Hepatic stellate cell (primary cell): ENCODE measurements at regions not wholly inside any gene's neighbourhood (a gene's known extent, or its start where the extent isn't known, plus 50 kb on each side); places are given as distances from the start of the nearest gene placed in this dataset.

Source experiments
- DNase-seq: peaks from one replicate; pipeline ENCODE4 v3.0.0; 2011; ENCODE audit warnings: low spot score

GRCh38 chr3:117519776-117520175 lies 810.2 kb downstream of the TUSC7 start:
- DNase-seq, result no peak

GRCh38 chr3:117520582-117520981 lies 811.0 kb downstream of the TUSC7 start:
- no peak for DNase-seq

- DNase-seq, result no peak
Observed at GRCh38 chr3:117523418-117523817, 813.8 kb downstream of the TUSC7 start.

DNA sequence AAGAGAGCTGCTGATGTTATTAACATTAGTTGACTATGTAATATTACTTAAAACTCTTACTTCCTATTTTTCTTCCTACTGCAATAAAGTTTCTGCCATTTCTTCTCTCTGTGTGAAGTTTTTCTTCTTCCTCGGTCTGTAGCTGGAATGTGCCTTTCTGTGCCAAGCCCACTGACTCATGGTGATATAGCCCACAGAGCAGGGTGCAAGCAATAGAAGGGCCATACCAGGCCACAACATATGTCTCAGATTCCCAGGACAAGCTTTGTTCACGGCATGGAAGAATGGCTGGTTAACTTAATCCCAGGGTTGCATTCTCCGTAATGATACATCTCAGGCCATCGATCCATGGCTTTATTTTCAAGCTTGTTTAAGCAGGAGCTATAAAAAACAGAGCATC lies 815.3 kb downstream of the TUSC7 start:
- DNase-seq, result no peak

DNA sequence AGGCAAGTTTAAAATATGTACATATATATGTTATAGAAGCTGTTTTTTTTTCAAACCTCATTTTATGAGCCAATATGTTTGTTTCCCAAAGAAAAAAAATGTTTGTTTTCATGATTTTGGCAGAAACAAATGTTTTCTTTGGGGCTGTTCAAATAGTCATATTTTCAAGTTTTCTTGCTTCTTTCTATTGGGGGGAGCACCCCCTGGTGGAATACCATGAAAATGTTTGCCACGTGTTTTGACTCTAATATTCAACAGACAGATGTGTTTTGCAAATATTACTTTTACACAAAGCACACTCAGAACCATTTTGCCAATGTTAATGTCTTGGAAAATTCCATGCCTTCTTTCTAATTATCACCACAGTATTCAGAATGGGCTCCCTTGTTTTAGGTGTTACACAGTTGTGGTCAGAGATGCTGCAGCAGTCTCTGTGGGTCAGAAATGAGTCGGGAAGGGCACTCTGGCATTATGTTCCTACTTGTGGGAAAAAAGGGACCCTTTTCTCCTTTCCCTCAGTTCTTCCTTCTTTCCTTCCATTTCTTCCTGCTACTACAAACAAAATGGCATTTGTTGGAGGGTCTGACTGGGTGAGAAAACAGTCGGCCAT lies 817.0 kb downstream of the TUSC7 start:
- DNase-seq, result peak; percentile 9

GRCh38 chr3:117527346-117527745 lies 817.8 kb downstream of the TUSC7 start:
- DNase-seq, result no peak

DNA sequence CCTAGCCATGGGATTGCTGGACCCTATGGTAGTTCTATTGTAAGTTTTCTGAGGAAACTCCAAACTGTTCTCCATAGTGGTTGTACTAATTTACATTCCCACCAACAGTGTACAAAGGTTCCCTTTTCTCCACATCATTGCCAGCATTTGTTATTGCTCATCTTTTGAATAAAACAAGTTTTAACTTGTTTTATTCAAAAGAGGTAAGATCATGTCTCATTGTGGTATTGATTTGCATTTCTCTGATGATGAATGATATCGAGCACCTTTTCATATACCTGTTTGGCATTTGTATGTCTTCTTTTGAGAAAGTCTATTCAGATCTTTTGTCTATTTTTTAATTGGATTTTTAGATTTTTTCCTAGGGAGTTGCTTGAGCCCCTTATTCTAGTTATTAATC lies 819.1 kb downstream of the TUSC7 start:
- no peak for DNase-seq

DNA sequence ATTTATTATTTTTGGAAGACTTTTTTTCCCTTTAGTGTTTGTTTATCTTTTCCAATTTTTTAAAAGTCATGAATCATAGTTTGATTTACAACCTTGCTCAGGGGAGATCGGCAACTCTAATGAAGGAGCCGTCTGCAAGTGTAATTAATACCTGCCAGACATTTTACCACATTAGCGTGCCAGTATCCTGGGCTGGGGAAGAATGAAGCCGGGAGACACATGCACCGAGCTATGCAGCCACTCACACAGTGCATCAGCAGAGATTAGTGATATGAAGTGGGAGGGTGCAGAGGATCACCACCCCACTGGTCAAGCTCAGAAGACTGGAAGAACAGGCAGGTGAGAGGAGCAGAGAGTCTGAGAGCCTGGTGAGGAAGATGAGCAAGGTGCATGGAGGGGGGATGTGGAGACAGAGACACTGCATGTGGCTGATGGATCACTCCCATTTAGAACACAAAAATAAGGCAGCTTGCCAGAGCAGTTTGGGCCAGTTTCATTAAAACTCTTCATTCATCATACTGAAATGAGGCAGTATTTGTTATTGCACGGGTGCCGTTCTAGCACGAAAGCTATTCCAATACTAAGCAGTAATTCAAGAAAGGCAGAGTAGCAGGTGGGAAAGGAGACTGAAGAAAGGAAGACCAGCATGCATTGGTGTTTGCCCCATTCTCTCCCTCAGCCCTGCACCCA lies 821.6 kb downstream of the TUSC7 start:
- DNase-seq, result no peak

DNA sequence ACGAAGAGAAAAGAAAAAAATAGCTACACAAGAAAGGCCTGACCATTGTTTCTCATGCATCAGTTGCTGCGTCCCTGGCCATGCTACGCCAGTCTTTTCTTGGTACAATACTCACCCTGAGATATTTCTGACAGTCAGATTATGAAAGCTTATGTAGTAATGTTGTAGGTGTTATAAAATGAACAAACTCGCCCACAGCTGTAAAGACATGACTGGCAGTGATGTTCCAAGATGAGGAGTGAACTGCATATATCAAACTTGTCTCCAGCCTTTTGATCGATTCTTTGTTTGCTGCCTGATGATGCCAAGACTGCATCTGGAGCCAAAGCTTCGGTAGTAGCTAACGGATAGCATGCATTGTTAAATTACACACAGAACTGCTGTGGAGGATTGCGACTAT lies 822.7 kb downstream of the TUSC7 start:
- no peak for DNase-seq

- no peak for DNase-seq
Observed at GRCh38 chr3:117534138-117534537, 824.6 kb downstream of the TUSC7 start.

GRCh38 chr3:117536006-117536405 lies 826.4 kb downstream of the TUSC7 start:
- DNase-seq, result no peak

- no peak for DNase-seq
Observed at GRCh38 chr3:117537949-117538348, 828.4 kb downstream of the TUSC7 start.

- DNase-seq, result no peak
Observed at GRCh38 chr3:117539729-117540128, 830.1 kb downstream of the TUSC7 start.

DNA sequence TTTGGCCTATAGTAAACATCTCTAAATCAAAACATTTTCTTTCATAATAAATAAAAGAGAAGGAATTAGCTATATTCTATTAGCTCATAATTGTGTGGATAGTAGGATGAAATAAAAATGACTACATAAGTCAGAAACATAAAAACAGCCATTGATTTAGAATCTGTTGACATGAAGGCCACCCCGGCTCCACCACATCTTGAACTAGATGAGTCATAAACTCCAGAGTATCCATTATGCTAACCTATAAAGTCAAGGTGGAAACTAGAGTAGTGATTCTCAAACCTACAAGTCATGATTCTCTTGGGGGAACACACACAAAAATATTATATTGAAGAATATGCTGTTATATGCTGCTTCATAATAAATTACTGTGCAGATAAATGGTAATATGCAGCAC lies 831.0 kb downstream of the TUSC7 start:
- DNase-seq, result no peak

- DNase-seq, result no peak
Observed at GRCh38 chr3:117541721-117542120, 832.1 kb downstream of the TUSC7 start.

GRCh38 chr3:117543521-117543920 lies 833.9 kb downstream of the TUSC7 start:
- DNase-seq, result no peak

DNA sequence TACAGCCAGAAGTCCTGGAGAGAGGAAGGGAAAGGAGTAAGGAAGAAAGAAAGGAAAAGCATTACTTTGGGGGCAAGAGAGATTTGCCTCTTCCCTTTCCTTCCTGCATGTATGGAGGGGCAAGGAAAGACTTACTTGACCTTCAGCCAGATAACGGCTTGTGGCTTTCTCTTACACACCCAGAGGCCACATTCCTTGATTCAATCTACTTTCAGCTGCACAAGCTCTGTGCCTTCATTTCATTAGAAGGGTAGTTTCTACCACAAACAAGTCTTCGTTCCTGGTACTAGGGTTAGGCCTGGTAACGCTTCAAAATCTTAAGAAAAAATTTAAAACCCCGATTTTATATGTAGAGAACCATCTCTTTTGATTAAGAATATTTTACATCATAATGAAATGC lies 835.9 kb downstream of the TUSC7 start:
- no peak for DNase-seq

DNA sequence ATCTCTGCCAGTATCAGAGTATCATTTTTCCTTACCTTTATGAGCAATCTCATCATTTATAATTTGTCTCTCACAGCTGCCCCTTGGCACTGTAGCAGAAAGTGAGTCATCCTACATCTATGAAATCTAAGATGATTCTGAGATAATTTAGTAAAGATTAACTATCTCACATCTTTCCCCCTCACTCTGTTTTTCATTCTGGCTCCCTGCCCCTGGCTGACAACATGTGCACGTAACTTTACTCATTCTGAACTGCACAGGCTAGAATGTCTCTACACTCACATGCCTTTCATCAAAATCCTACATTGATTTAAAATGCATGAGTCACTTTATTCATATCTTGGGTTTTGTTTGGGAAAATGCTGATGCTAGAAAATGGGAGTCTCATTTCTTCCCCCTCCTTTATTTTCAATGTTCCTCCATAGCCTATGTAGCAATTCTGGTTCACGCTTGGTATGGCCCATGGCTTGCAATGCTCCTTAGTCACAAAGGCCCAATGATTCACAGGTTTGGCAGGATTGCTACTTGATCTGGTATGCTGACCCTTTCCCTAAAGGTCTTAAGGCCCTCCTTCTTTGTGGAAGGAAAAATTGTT lies 838.5 kb downstream of the TUSC7 start:
- DNase-seq, result peak; percentile 14

DNA sequence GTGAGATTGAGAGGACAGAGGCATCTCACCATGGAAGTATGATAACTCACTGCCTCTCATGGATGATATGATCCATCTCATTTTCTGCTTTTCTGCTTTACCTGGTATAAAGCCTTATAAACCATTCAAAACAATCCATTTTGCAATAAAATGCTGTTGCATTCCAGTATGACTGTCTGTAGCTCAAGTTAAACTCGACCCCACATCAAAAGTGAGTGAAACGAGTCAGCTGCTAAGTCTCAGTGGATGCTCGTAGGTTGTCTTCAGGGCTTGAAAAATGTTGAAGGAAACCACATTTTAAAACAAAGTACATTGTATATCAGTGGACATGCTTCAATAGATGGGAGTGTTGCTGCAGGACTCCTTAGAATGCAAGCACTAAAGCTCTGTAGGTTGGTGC lies 839.0 kb downstream of the TUSC7 start:
- no peak for DNase-seq

DNA sequence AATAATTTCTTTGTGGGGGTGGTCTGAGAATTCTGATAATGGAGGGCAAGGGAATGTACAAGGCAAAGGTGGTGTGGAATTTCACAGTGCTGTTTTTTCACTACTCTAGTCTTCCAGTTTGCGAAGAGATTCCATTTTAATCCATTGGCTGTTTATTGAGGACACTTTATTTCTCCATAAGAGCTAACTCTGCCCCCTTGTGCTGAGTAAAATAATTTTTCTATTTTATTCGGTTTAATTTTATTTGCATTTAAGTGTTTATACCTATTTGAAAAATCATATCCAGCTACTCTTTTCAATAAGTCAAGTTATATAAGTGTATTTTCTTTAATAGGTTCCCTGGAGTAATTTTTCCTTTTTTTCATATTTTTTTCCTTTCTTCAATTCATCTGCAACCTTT lies 840.1 kb downstream of the TUSC7 start:
- DNase-seq, result no peak

DNA sequence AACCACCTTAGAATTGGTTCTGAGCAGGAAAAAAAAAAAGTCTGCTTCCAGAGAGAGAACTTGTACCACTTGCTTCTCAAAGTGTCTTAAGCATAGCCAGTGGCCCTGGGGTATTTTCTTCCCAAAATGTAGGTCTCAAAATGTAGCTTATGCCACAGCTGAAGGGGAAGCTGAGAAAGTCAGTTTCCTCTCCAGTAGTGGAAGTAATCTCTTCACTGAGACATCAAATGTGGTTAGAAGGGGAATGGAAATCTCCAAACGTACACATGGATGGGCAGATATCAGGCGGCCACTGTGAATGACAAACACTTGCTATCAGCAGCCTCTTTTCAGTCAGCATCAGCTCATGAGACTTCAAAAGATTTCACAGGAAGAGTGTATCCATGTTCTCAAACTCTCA lies 841.2 kb downstream of the TUSC7 start:
- DNase-seq, result no peak

DNA sequence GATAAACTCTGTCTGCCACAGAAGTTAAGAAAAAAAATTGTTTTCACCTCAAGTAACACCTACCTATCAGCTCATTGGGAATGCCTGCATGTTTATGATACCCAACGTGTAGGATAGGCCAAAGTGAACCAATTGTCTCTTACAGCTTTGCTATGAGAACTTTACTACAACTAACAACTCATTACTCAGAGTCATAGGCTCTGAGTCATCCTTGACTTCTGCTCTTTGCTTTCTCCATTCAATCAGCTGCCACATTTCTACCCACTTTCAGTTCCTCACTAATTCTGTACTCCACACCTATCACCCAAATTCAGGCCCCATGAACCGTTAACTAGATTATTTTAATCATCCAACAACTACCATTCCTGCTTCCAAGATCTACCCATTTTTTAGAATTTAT lies 843.9 kb downstream of the TUSC7 start:
- DNase-seq, result peak; percentile 14

DNA sequence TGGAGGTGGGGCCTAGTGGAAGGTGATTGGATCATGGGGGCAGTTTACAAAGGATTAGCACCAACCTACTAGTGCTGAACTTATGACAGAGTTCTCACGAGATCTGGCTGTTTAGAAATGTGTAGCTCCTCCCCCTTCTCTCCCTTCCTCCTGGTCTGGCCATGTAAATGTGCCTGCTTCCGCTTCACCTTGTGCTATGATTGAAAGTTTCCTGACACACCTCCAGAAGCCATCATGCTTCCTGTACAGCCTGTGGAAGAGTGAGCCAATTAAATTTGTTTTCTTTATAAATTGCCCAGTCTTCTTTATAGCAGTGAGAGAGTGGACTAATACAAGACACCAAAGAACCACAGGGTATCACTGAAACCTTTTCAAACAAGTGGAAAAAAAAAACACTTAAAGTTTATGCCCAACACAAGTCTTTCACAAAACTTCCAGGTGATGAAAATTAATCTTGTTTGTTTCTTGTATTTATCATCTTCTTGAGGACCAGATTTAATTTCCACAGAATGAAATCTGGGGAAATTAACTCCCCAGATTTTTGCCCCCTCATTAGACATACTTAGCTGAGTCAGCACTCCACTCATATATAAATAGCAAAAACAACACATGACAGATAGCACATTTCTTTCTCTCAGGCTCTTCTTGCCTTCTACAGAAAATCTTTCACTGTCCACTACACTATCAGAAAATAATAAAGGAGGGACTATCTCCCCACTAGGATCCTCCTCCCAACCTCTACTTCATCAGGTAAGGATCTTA lies 847.2 kb downstream of the TUSC7 start:
- DNase-seq, result no peak
